ENCODE measurements at regions not wholly inside any gene's neighbourhood (a gene's known extent, or its start where the extent isn't known, plus 50 kb on each side); places are given as distances from the start of the nearest gene placed in this dataset.

DNA sequence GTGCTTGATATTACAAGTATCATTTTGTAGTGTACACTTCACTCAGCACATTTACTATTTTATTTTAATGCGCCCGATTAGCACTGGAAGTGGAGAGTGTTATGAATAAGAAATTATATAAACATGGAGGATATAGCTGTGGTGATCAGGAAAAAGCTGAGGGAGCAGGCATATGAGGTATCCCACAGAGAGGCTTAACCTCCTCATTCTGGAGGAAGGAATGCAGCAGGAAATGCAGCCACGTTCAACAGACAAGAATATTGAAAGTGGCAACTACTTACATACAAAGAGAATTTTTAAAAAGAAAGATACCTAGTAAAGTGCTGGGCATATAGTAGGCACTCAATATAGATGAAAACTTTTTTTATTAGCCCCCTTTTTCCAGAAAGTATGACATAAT lies 166.0 kb upstream of the SATB1 start:
- TF ChIP-seq EZH2 (IDR thresholded peaks at IDR 0.05; ENCODE audit: borderline replicate concordance, low read length) (no peak), CTCF (IDR thresholded peaks at IDR 0.05; ENCODE audit: low read length) (no peak)
